Upper lobe of left lung (tissue), 6 donors: ENCODE measurements at regions not wholly inside any gene's neighbourhood (a gene's known extent, or its start where the extent isn't known, plus 50 kb on each side); places are given as distances from the start of the nearest gene placed in this dataset.
A peak's percentile ranks its signal among the peaks of the same experiment; 100 is the strongest.

ENCODE experiments used
- ATAC-seq, 2 donors: fragments of 200-7000 bp; cut with Tn5 transposase; one replicate each; pipeline ENCODE4 v1.9.1; 2022; ENCODE audit warnings: mild to moderate bottlenecking in 2 of 2, moderate library complexity in 2 of 2; ENCODE audit not compliant: low FRiP score in 2 of 2
- DNase-seq, 2 donors: peaks; one replicate each; pipeline ENCODE4 v3.0.0-alpha.2; 2019 to 2020
- H3K27ac ChIP-seq, 4 donors: fragments of 200-600 bp; sonication (generic); one replicate each; pipeline ENCODE4 v1.5.1; 2016 to 2019
- H3K27me3 ChIP-seq, 4 donors: fragments of 200-600 bp; sonication (generic); one replicate each; pipeline ENCODE4 v1.5.1; 2017 to 2019
- H3K36me3 ChIP-seq, 4 donors: fragments of 200-600 bp; sonication (generic); one replicate each; pipeline ENCODE4 v1.5.1; 2016 to 2019
- H3K4me1 ChIP-seq, 4 donors: fragments of 200-600 bp; sonication (generic); one replicate each; pipeline ENCODE4 v1.5.1; 2018 to 2019
- H3K4me3 ChIP-seq, 4 donors: fragments of 200-600 bp; sonication (generic); one replicate each; pipeline ENCODE4 v1.5.1; 2017 to 2019; ENCODE audit warnings: mild to moderate bottlenecking in 2 of 4, moderate library complexity in 1 of 4
- H3K9me3 ChIP-seq, 4 donors: fragments of 200-600 bp; sonication (generic); one replicate each; pipeline ENCODE4 v1.5.1; 2018 to 2019
- CTCF ChIP-seq, 6 experiments: fragments of 450-650 bp in 4 of 6; fragments of 200-600 bp in 2 of 6; sonication (generic) in 2 of 6; IDR thresholded peaks; one replicate each; pipeline ENCODE4 v1.5.1; 2016 to 2019; ENCODE audit warnings: antibody characterized with exemption in 6 of 6
- EP300 ChIP-seq, 4 donors: sonication (generic); formaldehyde crosslinking; IDR thresholded peaks; one replicate each; pipeline ENCODE4 v1.5.1; 2017; ENCODE audit warnings: antibody characterized with exemption in 4 of 4, control low read depth in 2 of 4
- POLR2A ChIP-seq, 4 donors: fragments of 450-650 bp; IDR thresholded peaks; one replicate each; pipeline ENCODE4 v1.5.1; 2016 to 2017; ENCODE audit warnings: antibody characterized with exemption in 4 of 4, mild to moderate bottlenecking in 2 of 4
- POLR2AphosphoS5 ChIP-seq, 2 donors: sonication (generic); formaldehyde crosslinking; IDR thresholded peaks; one replicate each; pipeline ENCODE4 v1.5.1; 2017; ENCODE audit warnings: antibody characterized with exemption in 2 of 2
- WGBS, 2 donors: methylation state at CpG; one replicate each; pipeline ENCODE4 v1.1.5; 2017 to 2018; 5-methylcytosine and 5-hydroxymethylcytosine counted together
- donor health status: DM: no; HTN: no; CAD: no; lungs with moderate emphysema.
- donor health status: DM: no; HTN: yes; CAD: no; lungs with severe emphysema.

- Histone ChIP-seq H3K4me1 (no peaks in the 10 kb centered on the region), H3K27ac (no peak overlapping the region), H3K27me3 (no peaks in the 10 kb centered on the region), H3K9me3 (no peaks in the 10 kb centered on the region), H3K36me3 (no peaks in the 10 kb centered on the region), H3K4me3 (no peak overlapping the region)
- no peak for ATAC-seq
- TF ChIP-seq POLR2A (IDR thresholded peaks at IDR 0.05) (no peak), CTCF (IDR thresholded peaks at IDR 0.05) (no peak), EP300 (IDR thresholded peaks at IDR 0.05) (no peak), POLR2AphosphoS5 (IDR thresholded peaks at IDR 0.05) (no peak)
- no peak for DNase-seq
- 58 to 63% methylated on average over 4 of the region's 4 CpGs for WGBS, 2 donors
Observed at GRCh38 chr3:187878772-187879518, 133.7 kb upstream of the BCL6 start.

GRCh38 chr3:187880441-187880840 is 135.2 kb upstream of the BCL6 start:
- DNase-seq (no peak), ATAC-seq (no peak)
- 85 to 89% methylated on average over 1 of the region's 1 CpG for WGBS, 2 donors

GRCh38 chr3:187880851-187881250 is 135.6 kb upstream of the BCL6 start:
- Histone ChIP-seq H3K36me3 (no peaks in the 10 kb centered on the region), H3K27ac (no peak overlapping the region), H3K27me3 (no peaks in the 10 kb centered on the region), H3K9me3 (no peaks in the 10 kb centered on the region), H3K4me1 (no peaks in the 10 kb centered on the region), H3K4me3 (no peak overlapping the region)
- DNase-seq (no peak), ATAC-seq (no peak)
- TF ChIP-seq CTCF (IDR thresholded peaks at IDR 0.05) (no peak), EP300 (IDR thresholded peaks at IDR 0.05) (no peak), POLR2A (IDR thresholded peaks at IDR 0.05) (no peak)
- WGBS, 2 donors: 92 to 96% methylated on average over 1 of the region's 1 CpG

More at GRCh38 chr3:187880441-187880840, 135.2 kb upstream of the BCL6 start:
- H3K9me3 ChIP-seq: no peaks in the 10 kb centered on the region
- H3K4me3 ChIP-seq: no peak overlapping the region
- H3K27ac ChIP-seq: no peak overlapping the region
- TF ChIP-seq POLR2A (IDR thresholded peaks at IDR 0.05) (no peak), CTCF (IDR thresholded peaks at IDR 0.05) (no peak), POLR2AphosphoS5 (IDR thresholded peaks at IDR 0.05) (no peak), EP300 (IDR thresholded peaks at IDR 0.05) (no peak)
- no peaks in the 10 kb centered on the region for H3K27me3 ChIP-seq
- H3K4me1 ChIP-seq: no peaks in the 10 kb centered on the region
- H3K36me3 ChIP-seq: no peaks in the 10 kb centered on the region

GRCh38 chr3:187888701-187889100 is 143.4 kb upstream of the BCL6 start:
- H3K9me3 ChIP-seq: no peaks in the 10 kb centered on the region
- no peaks in the 10 kb centered on the region for H3K36me3 ChIP-seq
- no peak overlapping the region for H3K4me3 ChIP-seq
- DNase-seq: no peak
- WGBS, 2 donors: 73 to 80% methylated on average over 1 of the region's 1 CpG
- ATAC-seq: peak in 1 of 2 donors; percentile 41
- H3K4me1 ChIP-seq: peaks cover 0 to 11% (median 2%) of the 10 kb centered on the region in 4 donors
- no peak overlapping the region for H3K27ac ChIP-seq
- TF ChIP-seq EP300 (IDR thresholded peaks at IDR 0.05) (no peak), CTCF (IDR thresholded peaks at IDR 0.05) (no peak), POLR2AphosphoS5 (IDR thresholded peaks at IDR 0.05) (no peak), POLR2A (IDR thresholded peaks at IDR 0.05) (no peak)
- no peaks in the 10 kb centered on the region for H3K27me3 ChIP-seq

GRCh38 chr3:187889106-187889505 is 143.8 kb upstream of the BCL6 start:
- TF ChIP-seq POLR2A (IDR thresholded peaks at IDR 0.05): no peak
- no peak for TF ChIP-seq POLR2AphosphoS5 (IDR thresholded peaks at IDR 0.05)
- no peak for TF ChIP-seq CTCF (IDR thresholded peaks at IDR 0.05)
- TF ChIP-seq EP300 (IDR thresholded peaks at IDR 0.05): no peak
- DNase-seq (no peak), ATAC-seq (no peak)
- H3K4me3 ChIP-seq: no peak overlapping the region
- no peak overlapping the region for H3K27ac ChIP-seq
- H3K4me1 ChIP-seq: peaks cover 0 to 11% (median 2%) of the 10 kb centered on the region in 4 donors
- no peaks in the 10 kb centered on the region for H3K9me3 ChIP-seq
- H3K27me3 ChIP-seq: no peaks in the 10 kb centered on the region
- no peaks in the 10 kb centered on the region for H3K36me3 ChIP-seq
- 88 to 94% methylated on average over 4 of the region's 4 CpGs for WGBS, 2 donors
